ENCODE measurements at regions not wholly inside any gene's neighbourhood (a gene's known extent, or its start where the extent isn't known, plus 50 kb on each side); places are given as distances from the start of the nearest gene placed in this dataset.

DNA sequence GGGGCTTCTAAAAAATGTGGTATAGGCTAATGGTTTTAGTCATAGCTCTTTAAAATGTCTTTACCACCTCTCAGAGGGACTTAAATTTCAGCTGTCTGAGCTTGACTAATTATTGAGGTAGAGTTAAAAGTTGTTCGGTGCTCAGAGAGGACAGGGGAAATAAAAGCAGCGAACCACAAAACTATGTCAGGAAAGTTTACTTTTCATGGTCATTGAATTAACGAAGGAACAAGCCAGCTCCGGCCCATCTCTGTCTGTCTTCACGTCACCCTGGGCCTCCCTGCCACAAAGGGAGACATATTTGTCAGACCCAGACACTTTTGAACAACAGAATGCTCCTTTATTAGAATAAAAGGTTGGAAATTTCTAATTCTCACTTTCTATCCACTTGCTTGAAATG lies 98.8 kb upstream of the EFNA5 start:
- WGBS (ENCODE audit: insufficient coverage): 74% methylated on average over 3 of the region's 5 CpGs

DNA sequence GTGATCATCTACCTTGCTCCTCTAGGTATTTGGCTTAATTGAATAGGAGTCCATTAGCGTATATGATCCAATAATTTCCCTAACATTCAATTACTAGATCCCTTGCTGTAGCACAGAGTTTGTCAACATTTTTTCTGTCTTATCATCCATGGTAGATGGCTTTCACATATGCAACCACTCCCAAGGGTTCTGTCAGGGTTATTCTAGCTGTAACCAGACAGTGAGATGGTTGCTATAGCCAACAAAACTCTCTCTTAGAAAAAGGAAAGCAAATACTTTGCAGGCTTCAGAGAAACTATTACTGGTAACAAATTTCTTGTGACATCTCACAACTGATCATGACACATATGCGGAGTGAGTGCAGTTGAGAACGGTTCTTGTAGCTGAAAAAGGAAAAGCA lies 96.2 kb upstream of the EFNA5 start:
- Histone ChIP-seq H3K36me3 (replicated peaks in 1 of 2; ENCODE audit: control insufficient read depth in 1 of 2, insufficient read depth in 2 of 2, low read length in 2 of 2) (no peaks in the 10 kb centered on the region), H3K4me1 (ENCODE audit: control insufficient read depth in 1 of 2, insufficient read depth in 2 of 2, low read length in 2 of 2) (no peaks in the 10 kb centered on the region), H3K79me2 (ENCODE audit: insufficient read depth, low read length) (no peaks in the 10 kb centered on the region), H3K4me3 (replicated peaks in 1 of 3; ENCODE audit: low read depth in 2 of 3, low read length in 3 of 3) (no peak overlapping the region), H3K9me3 (replicated peaks in 1 of 2; ENCODE audit: control insufficient read depth in 1 of 2, insufficient read depth in 1 of 2, low read length in 2 of 2) (no peaks in the 10 kb centered on the region), H3K27ac (ENCODE audit: low read depth in 1 of 2, low read length in 2 of 2) (no peak overlapping the region), H3K4me2 (replicated peaks; ENCODE audit: extremely low read depth, low read length, poor library complexity, severe bottlenecking) (no peak overlapping the region), H3K27me3 (ENCODE audit: control insufficient read depth in 2 of 2, insufficient read depth in 2 of 2, low read length in 2 of 2) (no peaks in the 10 kb centered on the region), H2AFZ (ENCODE audit: insufficient read depth, low read depth, low read length, poor library complexity, severe bottlenecking) (no peak overlapping the region), H4K20me1 (ENCODE audit: insufficient read depth, low read length) (no peaks in the 10 kb centered on the region), H3K9ac (ENCODE audit: insufficient read depth, low read length, poor library complexity, severe bottlenecking) (no peak overlapping the region)
- no peaks in the 10 kb centered on the region for H3K36me3 Mint-ChIP-seq
- TF ChIP-seq, protein P1, sequence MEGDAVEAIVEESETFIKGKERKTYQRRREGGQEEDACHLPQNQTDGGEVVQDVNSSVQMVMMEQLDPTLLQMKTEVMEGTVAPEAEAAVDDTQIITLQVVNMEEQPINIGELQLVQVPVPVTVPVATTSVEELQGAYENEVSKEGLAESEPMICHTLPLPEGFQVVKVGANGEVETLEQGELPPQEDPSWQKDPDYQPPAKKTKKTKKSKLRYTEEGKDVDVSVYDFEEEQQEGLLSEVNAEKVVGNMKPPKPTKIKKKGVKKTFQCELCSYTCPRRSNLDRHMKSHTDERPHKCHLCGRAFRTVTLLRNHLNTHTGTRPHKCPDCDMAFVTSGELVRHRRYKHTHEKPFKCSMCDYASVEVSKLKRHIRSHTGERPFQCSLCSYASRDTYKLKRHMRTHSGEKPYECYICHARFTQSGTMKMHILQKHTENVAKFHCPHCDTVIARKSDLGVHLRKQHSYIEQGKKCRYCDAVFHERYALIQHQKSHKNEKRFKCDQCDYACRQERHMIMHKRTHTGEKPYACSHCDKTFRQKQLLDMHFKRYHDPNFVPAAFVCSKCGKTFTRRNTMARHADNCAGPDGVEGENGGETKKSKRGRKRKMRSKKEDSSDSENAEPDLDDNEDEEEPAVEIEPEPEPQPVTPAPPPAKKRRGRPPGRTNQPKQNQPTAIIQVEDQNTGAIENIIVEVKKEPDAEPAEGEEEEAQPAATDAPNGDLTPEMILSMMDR (IDR thresholded peaks at IDR 0.05): no peak
- no peak overlapping the region for H3K27ac Mint-ChIP-seq
- intact Hi-C loops (cut with micrococcal nuclease): no loop called here
- no CpG with 5 or more reads among the region's 3 CpGs for WGBS (ENCODE audit: insufficient coverage)
- no peaks in the 10 kb centered on the region for H3K4me1 Mint-ChIP-seq
- peaks cover 0 to 3% (median 0%) of the 10 kb centered on the region in 7 donors for H3K9me3 Mint-ChIP-seq
- no peak for DNase-seq
- H3K4me3 Mint-ChIP-seq: no peak overlapping the region
- no peaks in the 10 kb centered on the region for H3K27me3 Mint-ChIP-seq (ENCODE audit: low read depth in 3 of 3)

More for the DNA sequence above, 98.8 kb upstream of the EFNA5 start:
- Histone ChIP-seq H3K4me1 (ENCODE audit: control insufficient read depth in 1 of 2, insufficient read depth in 2 of 2, low read length in 2 of 2) (no peaks in the 10 kb centered on the region), H4K20me1 (ENCODE audit: insufficient read depth, low read length) (no peaks in the 10 kb centered on the region), H3K27ac (ENCODE audit: low read depth in 1 of 2, low read length in 2 of 2) (no peak overlapping the region), H2AFZ (ENCODE audit: insufficient read depth, low read depth, low read length, poor library complexity, severe bottlenecking) (no peak overlapping the region), H3K9me3 (replicated peaks in 1 of 2; ENCODE audit: control insufficient read depth in 1 of 2, insufficient read depth in 1 of 2, low read length in 2 of 2) (no peaks in the 10 kb centered on the region), H3K4me2 (replicated peaks; ENCODE audit: extremely low read depth, low read length, poor library complexity, severe bottlenecking) (no peak overlapping the region), H3K36me3 (replicated peaks in 1 of 2; ENCODE audit: control insufficient read depth in 1 of 2, insufficient read depth in 2 of 2, low read length in 2 of 2) (no peaks in the 10 kb centered on the region), H3K9ac (ENCODE audit: insufficient read depth, low read length, poor library complexity, severe bottlenecking) (no peak overlapping the region), H3K79me2 (ENCODE audit: insufficient read depth, low read length) (no peaks in the 10 kb centered on the region), H3K27me3 (ENCODE audit: control insufficient read depth in 2 of 2, insufficient read depth in 2 of 2, low read length in 2 of 2) (no peaks in the 10 kb centered on the region), H3K4me3 (replicated peaks in 1 of 3; ENCODE audit: low read depth in 2 of 3, low read length in 3 of 3) (no peak overlapping the region)
- H3K9me3 Mint-ChIP-seq: peaks cover 0 to 5% (median 0%) of the 10 kb centered on the region in 7 donors
- H3K4me1 Mint-ChIP-seq: no peaks in the 10 kb centered on the region
- H3K4me3 Mint-ChIP-seq: no peak overlapping the region
- TF ChIP-seq, protein P1 (IDR thresholded peaks at IDR 0.05): no peak
- no peak for DNase-seq
- H3K36me3 Mint-ChIP-seq: no peaks in the 10 kb centered on the region
- H3K27ac Mint-ChIP-seq: no peak overlapping the region
- no peaks in the 10 kb centered on the region for H3K27me3 Mint-ChIP-seq (ENCODE audit: low read depth in 3 of 3)
- intact Hi-C loops (cut with micrococcal nuclease): no loop called here

Data from CD14-positive monocyte (primary cell).